Right forelimb (tissue), 1 donor: ENCODE measurements at regions not wholly inside any gene's neighbourhood (a gene's known extent, or its start where the extent isn't known, plus 50 kb on each side); places are given as distances from the start of the nearest gene placed in this dataset.
"Not testable (repeated sequence)": the region's sequence is repeated elsewhere in the genome, so short reads cannot be mapped to it uniquely, and the experiment has no call there.

ENCODE experiments used
- DNase-seq: peaks from one replicate; pipeline ENCODE4 v3.0.0-alpha.2; 2018

GRCh38 chr3:104437891-104438290, 928.8 kb upstream of the ALCAM start:
- DNase-seq = no peak

GRCh38 chr3:104438706-104439105, 928.0 kb upstream of the ALCAM start:
- DNase-seq = no peak

GRCh38 chr3:104445252-104445919, 921.3 kb upstream of the ALCAM start:
- not testable (repeated sequence) for DNase-seq

GRCh38 chr3:104447681-104448080, 919.0 kb upstream of the ALCAM start:
- DNase-seq = no peak

GRCh38 chr3:104452697-104453096, 914.0 kb upstream of the ALCAM start:
- no peak for DNase-seq

GRCh38 chr3:104458657-104459056, 908.1 kb upstream of the ALCAM start:
- DNase-seq = no peak

- no peak for DNase-seq
These were observed 906.0 kb upstream of the ALCAM start for GRCh38 chr3:104460477-104461406.

GRCh38 chr3:104461431-104461830, 905.3 kb upstream of the ALCAM start:
- no peak for DNase-seq

- no peak for DNase-seq
These were observed 894.5 kb upstream of the ALCAM start for GRCh38 chr3:104472221-104472620.

- no peak for DNase-seq
These were observed 892.7 kb upstream of the ALCAM start for GRCh38 chr3:104474011-104474410.

- no peak for DNase-seq
These were observed 863.7 kb upstream of the ALCAM start for GRCh38 chr3:104503022-104503421.

- no peak for DNase-seq
These were observed 856.4 kb upstream of the ALCAM start for GRCh38 chr3:104510131-104510849.

- DNase-seq = no peak
These were observed 852.3 kb upstream of the ALCAM start for GRCh38 chr3:104514371-104514770.

- no peak for DNase-seq
These were observed 851.9 kb upstream of the ALCAM start for GRCh38 chr3:104514776-104515175.

- no peak for DNase-seq
These were observed 847.6 kb upstream of the ALCAM start for GRCh38 chr3:104519068-104519467.

- DNase-seq = no peak
These were observed 847.1 kb upstream of the ALCAM start for GRCh38 chr3:104519468-104520227.

GRCh38 chr3:104520228-104520655, 846.5 kb upstream of the ALCAM start:
- DNase-seq = no peak

GRCh38 chr3:104521606-104522336, 844.9 kb upstream of the ALCAM start:
- DNase-seq = no peak

- no peak for DNase-seq
These were observed 843.6 kb upstream of the ALCAM start for GRCh38 chr3:104523136-104523535.

- DNase-seq = no peak
These were observed 839.8 kb upstream of the ALCAM start for GRCh38 chr3:104526901-104527401.

- no peak for DNase-seq
These were observed 835.8 kb upstream of the ALCAM start for GRCh38 chr3:104530934-104531333.

- no peak for DNase-seq
These were observed 830.0 kb upstream of the ALCAM start for GRCh38 chr3:104536715-104537114.
